ENCODE measurements at regions not wholly inside any gene's neighbourhood (a gene's known extent, or its start where the extent isn't known, plus 50 kb on each side); places are given as distances from the start of the nearest gene placed in this dataset.

DNA sequence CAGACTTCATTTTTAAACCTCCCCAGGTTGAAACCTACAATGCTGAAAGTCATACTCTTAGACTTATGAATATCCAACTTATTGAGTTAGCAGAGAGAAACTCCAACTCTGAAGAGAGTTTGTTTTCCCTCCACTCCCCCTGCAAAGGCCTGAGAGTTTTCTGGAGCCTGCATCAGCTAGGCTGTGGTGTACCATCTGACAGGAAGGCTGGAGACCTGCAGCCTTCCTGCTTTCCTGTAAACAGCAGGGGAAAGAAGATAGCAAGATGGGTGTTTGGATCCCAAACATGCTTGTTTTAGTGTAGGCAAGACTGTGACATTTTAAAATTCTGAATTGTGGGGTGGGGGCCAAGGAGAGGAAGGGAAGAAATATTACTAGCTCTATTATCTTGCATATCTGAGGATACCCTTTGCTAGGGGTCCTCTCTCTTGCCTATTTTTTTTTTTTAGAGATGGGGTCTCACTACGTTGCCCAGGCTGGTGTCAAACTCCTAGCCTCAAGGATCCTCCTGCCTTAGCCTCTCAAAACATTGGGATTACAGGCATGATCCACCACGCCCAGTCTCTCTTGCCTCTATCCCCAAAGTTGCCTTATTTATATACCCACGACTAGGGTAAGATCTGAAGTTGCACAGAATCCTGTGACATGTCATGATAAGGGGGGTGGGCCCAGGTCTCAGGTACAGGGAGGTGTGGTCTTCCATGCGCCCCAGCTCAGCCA, 51.0 kb upstream of the USP3 start:
- TF ChIP-seq POLR2A (IDR thresholded peaks at IDR 0.05) (no peak), POLR2AphosphoS5 (IDR thresholded peaks at IDR 0.05) (no peak)
- TF ChIP-seq, protein P1, sequence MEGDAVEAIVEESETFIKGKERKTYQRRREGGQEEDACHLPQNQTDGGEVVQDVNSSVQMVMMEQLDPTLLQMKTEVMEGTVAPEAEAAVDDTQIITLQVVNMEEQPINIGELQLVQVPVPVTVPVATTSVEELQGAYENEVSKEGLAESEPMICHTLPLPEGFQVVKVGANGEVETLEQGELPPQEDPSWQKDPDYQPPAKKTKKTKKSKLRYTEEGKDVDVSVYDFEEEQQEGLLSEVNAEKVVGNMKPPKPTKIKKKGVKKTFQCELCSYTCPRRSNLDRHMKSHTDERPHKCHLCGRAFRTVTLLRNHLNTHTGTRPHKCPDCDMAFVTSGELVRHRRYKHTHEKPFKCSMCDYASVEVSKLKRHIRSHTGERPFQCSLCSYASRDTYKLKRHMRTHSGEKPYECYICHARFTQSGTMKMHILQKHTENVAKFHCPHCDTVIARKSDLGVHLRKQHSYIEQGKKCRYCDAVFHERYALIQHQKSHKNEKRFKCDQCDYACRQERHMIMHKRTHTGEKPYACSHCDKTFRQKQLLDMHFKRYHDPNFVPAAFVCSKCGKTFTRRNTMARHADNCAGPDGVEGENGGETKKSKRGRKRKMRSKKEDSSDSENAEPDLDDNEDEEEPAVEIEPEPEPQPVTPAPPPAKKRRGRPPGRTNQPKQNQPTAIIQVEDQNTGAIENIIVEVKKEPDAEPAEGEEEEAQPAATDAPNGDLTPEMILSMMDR (IDR thresholded peaks at IDR 0.05 in 8 of 11, conservative IDR thresholded peaks at IDR 0.05 in 3 of 11): no peak

Measured in spleen (tissue), 7 donors.